Liver (tissue), 8 donors: ENCODE measurements at regions not wholly inside any gene's neighbourhood (a gene's known extent, or its start where the extent isn't known, plus 50 kb on each side); places are given as distances from the start of the nearest gene placed in this dataset.

Experiments used
- DNase-seq: peaks from one replicate; pipeline ENCODE4 v3.0.0-alpha.2; 2017; ENCODE audit warnings: low spot score
- H3K27ac ChIP-seq, 2 donors: one replicate each; pipeline ENCODE4 v1.7.0; 2013; ENCODE audit warnings: inconsistent platforms in 2 of 2, low read length in 2 of 2, control low read depth in 1 of 2, low read depth in 1 of 2, mild to moderate bottlenecking in 1 of 2
- H3K27me3 ChIP-seq, 4 donors: one replicate each; pipeline versions ENCODE4 v1.6.1 to v1.7.0; 2013; ENCODE audit warnings: low read length in 3 of 4, inconsistent platforms in 1 of 4, mild to moderate bottlenecking in 1 of 4, moderate library complexity in 1 of 4; ENCODE audit not compliant: control insufficient read depth in 4 of 4, insufficient read depth in 4 of 4
- H3K36me3 ChIP-seq, 4 donors: one replicate each; pipeline versions ENCODE4 v1.6.1 to v1.7.0; 2013; ENCODE audit warnings: low read length in 3 of 4, mild to moderate bottlenecking in 3 of 4, low read depth in 1 of 4, moderate library complexity in 1 of 4; ENCODE audit not compliant: control insufficient read depth in 4 of 4, insufficient read depth in 3 of 4
- H3K4me1 ChIP-seq, 4 donors: one replicate each; pipeline versions ENCODE4 v1.6.1 to v1.7.0; 2013; ENCODE audit warnings: low read length in 3 of 4, mild to moderate bottlenecking in 3 of 4, moderate library complexity in 1 of 4; ENCODE audit not compliant: control insufficient read depth in 4 of 4, insufficient read depth in 4 of 4
- H3K4me3 ChIP-seq, 3 donors: one replicate each; pipeline versions ENCODE4 v1.6.1 to v1.7.0; 2013; ENCODE audit warnings: low read length in 3 of 3, control low read depth in 1 of 3, low read depth in 1 of 3, mild to moderate bottlenecking in 1 of 3
- H3K9ac ChIP-seq, 2 donors: one replicate each; pipeline ENCODE4 v1.7.0; 2013; ENCODE audit warnings: low read length in 2 of 2, mild to moderate bottlenecking in 2 of 2, moderate library complexity in 2 of 2, control low read depth in 1 of 2, low read depth in 1 of 2
- H3K9me3 ChIP-seq, 4 donors: one replicate each; pipeline versions ENCODE4 v1.6.1 to v1.7.0; 2013; ENCODE audit warnings: low read length in 3 of 4; ENCODE audit not compliant: control insufficient read depth in 4 of 4
- ATF3 ChIP-seq: IDR thresholded peaks from 2 replicates; pipeline ENCODE4 v1.6.1; 2016; ENCODE audit warnings: antibody characterized with exemption
- CTCF ChIP-seq: fragments of 150-350 bp; IDR thresholded peaks from 2 replicates; pipeline ENCODE4 v1.5.1; 2017; ENCODE audit warnings: improper control_type of control experiment, low read depth, low read length; ENCODE audit not compliant: missing input control
- EGR1 ChIP-seq, 2 donors: IDR thresholded peaks; 2 replicates each; pipeline ENCODE4 v1.6.1; 2016 to 2018; ENCODE audit warnings: antibody characterized with exemption in 2 of 2, low read depth in 2 of 2
- FOXA1 ChIP-seq: IDR thresholded peaks from 2 replicates; pipeline ENCODE4 v1.6.1; 2016; ENCODE audit warnings: antibody characterized with exemption
- FOXA2 ChIP-seq: IDR thresholded peaks from 2 replicates; pipeline ENCODE4 v1.6.1; 2016; ENCODE audit warnings: antibody characterized with exemption
- GABPA ChIP-seq, 2 donors: IDR thresholded peaks in 1 of 2; conservative IDR thresholded peaks in 1 of 2; 2 replicates each; pipeline ENCODE4 v1.6.1; 2016; ENCODE audit warnings: antibody characterized with exemption in 2 of 2, mild to moderate bottlenecking in 1 of 2, moderate library complexity in 1 of 2
- HNF4A ChIP-seq, 2 donors: conservative IDR thresholded peaks; 2 replicates each; pipeline ENCODE4 v1.6.1; 2016; ENCODE audit warnings: antibody characterized with exemption in 2 of 2, mild to moderate bottlenecking in 2 of 2
- HNF4G ChIP-seq: IDR thresholded peaks from 2 replicates; pipeline ENCODE4 v1.6.1; 2016; ENCODE audit warnings: antibody characterized with exemption
- JUND ChIP-seq, 2 donors: IDR thresholded peaks; 2 replicates each; pipeline ENCODE4 v1.6.1; 2016; ENCODE audit warnings: antibody characterized with exemption in 2 of 2
- NR2F2 ChIP-seq: IDR thresholded peaks from 2 replicates; pipeline ENCODE4 v1.6.1; 2016; ENCODE audit warnings: antibody characterized with exemption
- RAD21 ChIP-seq, 2 donors: IDR thresholded peaks; 2 replicates each; pipeline ENCODE4 v1.6.1; 2016; ENCODE audit warnings: antibody characterized with exemption in 2 of 2, mild to moderate bottlenecking in 2 of 2
- RXRA ChIP-seq, 2 donors: IDR thresholded peaks; 2 replicates each; pipeline ENCODE4 v1.6.1; 2017 to 2018; ENCODE audit warnings: antibody characterized with exemption in 2 of 2, mild to moderate bottlenecking in 1 of 2
- SP1 ChIP-seq: IDR thresholded peaks from 2 replicates; pipeline ENCODE4 v1.6.1; 2018; ENCODE audit warnings: antibody characterized with exemption, mild to moderate bottlenecking
- TAF1 ChIP-seq: conservative IDR thresholded peaks from 2 replicates; pipeline ENCODE4 v1.6.1; 2016; ENCODE audit warnings: antibody characterized with exemption, mild to moderate bottlenecking
- YY1 ChIP-seq: IDR thresholded peaks from 2 replicates; pipeline ENCODE4 v1.6.1; 2016; ENCODE audit warnings: antibody characterized with exemption, mild to moderate bottlenecking
- ZBTB33 ChIP-seq: IDR thresholded peaks from 2 replicates; pipeline ENCODE4 v1.6.1; 2016; ENCODE audit warnings: antibody characterized with exemption
- WGBS: extraction: QIAGEN DNeasy Blood & Tissue Kit; methylation state at CpG from one replicate; pipeline ENCODE4 v1.1.7; 2013; 5-methylcytosine and 5-hydroxymethylcytosine counted together
- TF ChIP-seq, protein P1 (sequence below): IDR thresholded peaks from 2 replicates; pipeline ENCODE4 v1.6.1; 2016; ENCODE audit warnings: antibody characterized with exemption
- TF ChIP-seq, protein P2 (sequence below): IDR thresholded peaks from 2 replicates; pipeline ENCODE4 v1.6.1; 2016; ENCODE audit warnings: antibody characterized with exemption, mild to moderate bottlenecking
- donor health status: healthy.
- donor health status: healthy.
- donor health status: healthy.
- donor health status: healthy.
- donor health status: healthy.

DNA sequence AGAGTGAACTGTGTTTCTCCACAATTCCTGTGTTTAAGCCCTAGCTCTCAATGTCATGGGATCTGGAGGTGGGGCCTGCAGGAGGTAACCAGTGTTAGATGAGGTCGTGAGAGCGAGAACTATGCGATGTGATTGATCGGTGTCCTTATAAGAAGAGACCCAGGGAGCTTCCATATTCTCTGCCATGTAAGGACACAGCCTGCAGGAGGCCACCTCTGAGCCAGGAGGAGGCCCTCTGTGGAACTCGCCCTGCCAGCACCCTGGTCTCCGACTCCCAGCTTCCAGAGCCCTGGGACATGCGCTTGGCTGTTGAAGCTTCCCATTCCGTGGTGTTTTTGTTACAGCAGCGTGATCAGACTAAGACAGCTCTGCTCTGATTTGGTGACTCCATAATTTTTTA lies 255.4 kb downstream of the IRX2 start:
- Histone ChIP-seq H3K9ac (no peak overlapping the region), H3K9me3 (peaks cover 3 to 15% (median 5%) of the 10 kb centered on the region in 4 donors), H3K27ac (no peak overlapping the region), H3K4me3 (no peak overlapping the region), H3K36me3 (no peaks in the 10 kb centered on the region), H3K27me3 (peaks cover 0 to 3% (median 0%) of the 10 kb centered on the region in 4 donors), H3K4me1 (no peaks in the 10 kb centered on the region)
- DNase-seq, result no peak
- no peak for TF ChIP-seq YY1
- no peak for TF ChIP-seq HNF4G
- TF ChIP-seq SP1, result no peak
- TF ChIP-seq RXRA (IDR thresholded peaks at IDR 0.05), result no peak
- TF ChIP-seq, protein P1, sequence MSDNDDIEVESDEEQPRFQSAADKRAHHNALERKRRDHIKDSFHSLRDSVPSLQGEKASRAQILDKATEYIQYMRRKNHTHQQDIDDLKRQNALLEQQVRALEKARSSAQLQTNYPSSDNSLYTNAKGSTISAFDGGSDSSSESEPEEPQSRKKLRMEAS, result no peak
- TF ChIP-seq TAF1, result no peak
- TF ChIP-seq RAD21 (IDR thresholded peaks at IDR 0.05), result no peak
- no peak for TF ChIP-seq JUND (IDR thresholded peaks at IDR 0.05)
- no peak for TF ChIP-seq ZBTB33
- TF ChIP-seq, protein P2, sequence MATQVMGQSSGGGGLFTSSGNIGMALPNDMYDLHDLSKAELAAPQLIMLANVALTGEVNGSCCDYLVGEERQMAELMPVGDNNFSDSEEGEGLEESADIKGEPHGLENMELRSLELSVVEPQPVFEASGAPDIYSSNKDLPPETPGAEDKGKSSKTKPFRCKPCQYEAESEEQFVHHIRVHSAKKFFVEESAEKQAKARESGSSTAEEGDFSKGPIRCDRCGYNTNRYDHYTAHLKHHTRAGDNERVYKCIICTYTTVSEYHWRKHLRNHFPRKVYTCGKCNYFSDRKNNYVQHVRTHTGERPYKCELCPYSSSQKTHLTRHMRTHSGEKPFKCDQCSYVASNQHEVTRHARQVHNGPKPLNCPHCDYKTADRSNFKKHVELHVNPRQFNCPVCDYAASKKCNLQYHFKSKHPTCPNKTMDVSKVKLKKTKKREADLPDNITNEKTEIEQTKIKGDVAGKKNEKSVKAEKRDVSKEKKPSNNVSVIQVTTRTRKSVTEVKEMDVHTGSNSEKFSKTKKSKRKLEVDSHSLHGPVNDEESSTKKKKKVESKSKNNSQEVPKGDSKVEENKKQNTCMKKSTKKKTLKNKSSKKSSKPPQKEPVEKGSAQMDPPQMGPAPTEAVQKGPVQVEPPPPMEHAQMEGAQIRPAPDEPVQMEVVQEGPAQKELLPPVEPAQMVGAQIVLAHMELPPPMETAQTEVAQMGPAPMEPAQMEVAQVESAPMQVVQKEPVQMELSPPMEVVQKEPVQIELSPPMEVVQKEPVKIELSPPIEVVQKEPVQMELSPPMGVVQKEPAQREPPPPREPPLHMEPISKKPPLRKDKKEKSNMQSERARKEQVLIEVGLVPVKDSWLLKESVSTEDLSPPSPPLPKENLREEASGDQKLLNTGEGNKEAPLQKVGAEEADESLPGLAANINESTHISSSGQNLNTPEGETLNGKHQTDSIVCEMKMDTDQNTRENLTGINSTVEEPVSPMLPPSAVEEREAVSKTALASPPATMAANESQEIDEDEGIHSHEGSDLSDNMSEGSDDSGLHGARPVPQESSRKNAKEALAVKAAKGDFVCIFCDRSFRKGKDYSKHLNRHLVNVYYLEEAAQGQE, result no peak
- WGBS, result 87% methylated on average over 9 of the region's 9 CpGs

- Histone ChIP-seq H3K27ac (no peak overlapping the region), H3K9me3 (peaks cover 0 to 5% (median 1%) of the 10 kb centered on the region in 4 donors), H3K9ac (no peak overlapping the region), H3K27me3 (peaks cover 0 to 3% (median 0%) of the 10 kb centered on the region in 4 donors), H3K4me1 (no peaks in the 10 kb centered on the region), H3K36me3 (no peaks in the 10 kb centered on the region), H3K4me3 (no peak overlapping the region)
- no peak for DNase-seq
- 84% methylated on average over 8 of the region's 8 CpGs for WGBS
- TF ChIP-seq HNF4G (no peak), EGR1 (IDR thresholded peaks at IDR 0.05; ENCODE audit: low read depth in 2 of 2) (no peak), TAF1 (no peak), RXRA (IDR thresholded peaks at IDR 0.05) (no peak), JUND (IDR thresholded peaks at IDR 0.05) (no peak), FOXA1 (no peak), RAD21 (IDR thresholded peaks at IDR 0.05) (no peak), ZBTB33 (no peak), CTCF (no peak), GABPA (IDR thresholded peaks at IDR 0.05 in 1 of 2, conservative IDR thresholded peaks at IDR 0.05 in 1 of 2) (no peak), NR2F2 (no peak), SP1 (no peak), FOXA2 (no peak), ATF3 (no peak), HNF4A (conservative IDR thresholded peaks at IDR 0.05) (no peak), YY1 (no peak)
- TF ChIP-seq, protein P1, result no peak
- TF ChIP-seq, protein P2, result no peak
Observed at GRCh38 chr5:2493356-2493755, 258.1 kb downstream of the IRX2 start.
